Mammary epithelial cell (primary cell): ENCODE measurements at regions not wholly inside any gene's neighbourhood (a gene's known extent, or its start where the extent isn't known, plus 50 kb on each side); places are given as distances from the start of the nearest gene placed in this dataset.

ENCODE experiments used
- EZH2 ChIP-seq: IDR thresholded peaks from 2 replicates; pipeline ENCODE4 v1.6.1; 2012; ENCODE audit warnings: low read length, inconsistent platforms, borderline replicate concordance
- TF ChIP-seq, protein P1 (sequence below), 2 donors: IDR thresholded peaks in 1 of 2; conservative IDR thresholded peaks in 1 of 2; 2 replicates each; pipeline ENCODE4 v1.5.1; 2011 to 2012; ENCODE audit warnings: inconsistent platforms in 2 of 2, low read length in 2 of 2, mild to moderate bottlenecking in 2 of 2, control low read depth in 1 of 2, low read depth in 1 of 2; ENCODE audit not compliant: insufficient read depth in 1 of 2; ENCODE audit errors: extremely low read depth in 1 of 2

GRCh38 chrX:440636-441035, 53.9 kb upstream of the PPP2R3B start:
- TF ChIP-seq, protein P1, sequence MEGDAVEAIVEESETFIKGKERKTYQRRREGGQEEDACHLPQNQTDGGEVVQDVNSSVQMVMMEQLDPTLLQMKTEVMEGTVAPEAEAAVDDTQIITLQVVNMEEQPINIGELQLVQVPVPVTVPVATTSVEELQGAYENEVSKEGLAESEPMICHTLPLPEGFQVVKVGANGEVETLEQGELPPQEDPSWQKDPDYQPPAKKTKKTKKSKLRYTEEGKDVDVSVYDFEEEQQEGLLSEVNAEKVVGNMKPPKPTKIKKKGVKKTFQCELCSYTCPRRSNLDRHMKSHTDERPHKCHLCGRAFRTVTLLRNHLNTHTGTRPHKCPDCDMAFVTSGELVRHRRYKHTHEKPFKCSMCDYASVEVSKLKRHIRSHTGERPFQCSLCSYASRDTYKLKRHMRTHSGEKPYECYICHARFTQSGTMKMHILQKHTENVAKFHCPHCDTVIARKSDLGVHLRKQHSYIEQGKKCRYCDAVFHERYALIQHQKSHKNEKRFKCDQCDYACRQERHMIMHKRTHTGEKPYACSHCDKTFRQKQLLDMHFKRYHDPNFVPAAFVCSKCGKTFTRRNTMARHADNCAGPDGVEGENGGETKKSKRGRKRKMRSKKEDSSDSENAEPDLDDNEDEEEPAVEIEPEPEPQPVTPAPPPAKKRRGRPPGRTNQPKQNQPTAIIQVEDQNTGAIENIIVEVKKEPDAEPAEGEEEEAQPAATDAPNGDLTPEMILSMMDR (conservative IDR thresholded peaks at IDR 0.05 in 1 of 2, IDR thresholded peaks at IDR 0.05 in 1 of 2; ENCODE audit: extremely low read depth in 1 of 2, insufficient read depth in 1 of 2, low read depth in 1 of 2, low read length in 2 of 2), result no peak
- TF ChIP-seq EZH2, result no peak
